RCC 7860 (cell line): ENCODE measurements at regions not wholly inside any gene's neighbourhood (a gene's known extent, or its start where the extent isn't known, plus 50 kb on each side); places are given as distances from the start of the nearest gene placed in this dataset.
"Not testable (repeated sequence)": the region's sequence is repeated elsewhere in the genome, so short reads cannot be mapped to it uniquely, and the experiment has no call there.

ENCODE experiments used
- DNase-seq: peaks from one replicate; pipeline ENCODE4 v3.0.0-alpha.2; 2015; ENCODE audit warnings: low spot score
- FAIRE-seq: peaks from 2 replicates; lab custom pipeline; 2012; peaks lifted over from hg19 to GRCh38; lab: Jason Lieb, UNC

- DNase-seq (no peak), FAIRE-seq (no peak)
Observed at GRCh38 chrX:129091097-129091496, 432.2 kb downstream of the SMARCA1 start.

- DNase-seq (no peak), FAIRE-seq (no peak)
Observed at GRCh38 chrX:129086802-129087201, 436.5 kb downstream of the SMARCA1 start.

- DNase-seq, FAIRE-seq: not testable (repeated sequence)
Observed at GRCh38 chrX:129084291-129084690, 439.0 kb downstream of the SMARCA1 start.

GRCh38 chrX:129077424-129078170, 445.7 kb downstream of the SMARCA1 start:
- DNase-seq (no peak), FAIRE-seq (no peak)

GRCh38 chrX:129071390-129071789, 451.9 kb downstream of the SMARCA1 start:
- no peak for DNase-seq
- no peak for FAIRE-seq

GRCh38 chrX:129065895-129066294, 457.4 kb downstream of the SMARCA1 start:
- FAIRE-seq (no peak), DNase-seq (no peak)

- no peak for FAIRE-seq
- no peak for DNase-seq
Observed at GRCh38 chrX:129058405-129058804, 464.9 kb downstream of the SMARCA1 start.

GRCh38 chrX:129043138-129043537, 480.2 kb downstream of the SMARCA1 start:
- FAIRE-seq (no peak), DNase-seq (no peak)

GRCh38 chrX:129041319-129041718, 482.0 kb downstream of the SMARCA1 start:
- FAIRE-seq (no peak), DNase-seq (no peak)

GRCh38 chrX:129040124-129040523, 483.2 kb downstream of the SMARCA1 start:
- FAIRE-seq, result no peak

GRCh38 chrX:129039176-129039575, 484.1 kb downstream of the SMARCA1 start:
- DNase-seq (no peak), FAIRE-seq (no peak)

More at GRCh38 chrX:129040124-129040523, 483.2 kb downstream of the SMARCA1 start:
- DNase-seq, result no peak

- DNase-seq, result no peak
Observed at GRCh38 chrX:129037389-129037788, 485.9 kb downstream of the SMARCA1 start.

GRCh38 chrX:129035180-129035579, 488.1 kb downstream of the SMARCA1 start:
- FAIRE-seq (no peak), DNase-seq (no peak)

More at GRCh38 chrX:129037389-129037788, 485.9 kb downstream of the SMARCA1 start:
- FAIRE-seq, result no peak

- no peak for FAIRE-seq
- DNase-seq, result no peak
Observed at GRCh38 chrX:129034196-129034595, 489.1 kb downstream of the SMARCA1 start.

GRCh38 chrX:129026202-129026601, 497.1 kb downstream of the SMARCA1 start:
- DNase-seq, result no peak
- no peak for FAIRE-seq

GRCh38 chrX:129025376-129025775, 497.9 kb downstream of the SMARCA1 start:
- FAIRE-seq (no peak), DNase-seq (no peak)

- DNase-seq (no peak), FAIRE-seq (no peak)
Observed at GRCh38 chrX:129019412-129019811, 503.9 kb downstream of the SMARCA1 start.

- DNase-seq (no peak), FAIRE-seq (no peak)
Observed at GRCh38 chrX:129015381-129015780, 507.9 kb downstream of the SMARCA1 start.

GRCh38 chrX:129013574-129013973, 509.7 kb downstream of the SMARCA1 start:
- no peak for FAIRE-seq
- no peak for DNase-seq

GRCh38 chrX:129007631-129008030, 515.7 kb downstream of the SMARCA1 start:
- no peak for FAIRE-seq

GRCh38 chrX:129006491-129006890, 516.8 kb downstream of the SMARCA1 start:
- DNase-seq (no peak), FAIRE-seq (no peak)

More at GRCh38 chrX:129007631-129008030, 515.7 kb downstream of the SMARCA1 start:
- DNase-seq, result no peak

- DNase-seq (no peak), FAIRE-seq (no peak)
Observed at GRCh38 chrX:129000797-129001196, 522.5 kb downstream of the SMARCA1 start.

GRCh38 chrX:129000018-129000417, 523.3 kb downstream of the SMARCA1 start:
- DNase-seq, result no peak
- no peak for FAIRE-seq
